H9 (cell line): ENCODE measurements at regions not wholly inside any gene's neighbourhood (a gene's known extent, or its start where the extent isn't known, plus 50 kb on each side); places are given as distances from the start of the nearest gene placed in this dataset.

Experiments
- DNase-seq: peaks from one replicate; pipeline ENCODE4 v3.0.0-alpha.2; 2017
- H2AFZ ChIP-seq: one replicate; pipeline ENCODE4 v1.6.1; 2013; ENCODE audit warnings: mild to moderate bottlenecking, low read length, control low read depth, moderate library complexity
- H2AK5ac ChIP-seq: 2 replicates; pipeline ENCODE4 v1.6.1; 2013; ENCODE audit warnings: low read length, control low read depth, mixed read lengths; ENCODE audit not compliant: insufficient read length
- H2BK120ac ChIP-seq: one replicate; pipeline ENCODE4 v1.6.1; 2013; ENCODE audit warnings: low read depth, mild to moderate bottlenecking, low read length, control low read depth, inconsistent platforms; ENCODE audit not compliant: poor library complexity, severe bottlenecking
- H2BK12ac ChIP-seq: 2 replicates; pipeline ENCODE4 v1.6.1; 2013; ENCODE audit warnings: low read length, control low read depth, mixed read lengths, low read depth; ENCODE audit not compliant: insufficient read length
- H2BK15ac ChIP-seq: 2 replicates; pipeline ENCODE4 v1.6.1; 2013; ENCODE audit warnings: low read depth, low read length, control low read depth
- H2BK20ac ChIP-seq: one replicate; pipeline ENCODE4 v1.6.1; 2013; ENCODE audit warnings: low read depth, mild to moderate bottlenecking, low read length, control low read depth, inconsistent platforms; ENCODE audit not compliant: poor library complexity, severe bottlenecking
- H2BK5ac ChIP-seq: 2 replicates; pipeline ENCODE4 v1.6.1; 2013; ENCODE audit warnings: low read length, control low read depth, mixed read lengths; ENCODE audit not compliant: insufficient read length
- H3K14ac ChIP-seq: 2 replicates; pipeline ENCODE4 v1.6.1; 2013; ENCODE audit warnings: low read length, control low read depth; ENCODE audit not compliant: insufficient read depth
- H3K18ac ChIP-seq: 2 replicates; pipeline ENCODE4 v1.6.1; 2013; ENCODE audit warnings: low read depth, mild to moderate bottlenecking, mixed read lengths, low read length, control low read depth; ENCODE audit not compliant: insufficient read length
- H3K23ac ChIP-seq: 2 replicates; pipeline ENCODE4 v1.6.1; 2013; ENCODE audit warnings: low read length, control low read depth, mixed read lengths, low read depth; ENCODE audit not compliant: insufficient read length
- H3K23me2 ChIP-seq: 2 replicates; pipeline ENCODE4 v1.6.1; 2013; ENCODE audit warnings: low read depth, mild to moderate bottlenecking, mixed read lengths, low read length, control low read depth; ENCODE audit not compliant: insufficient read length, poor library complexity, severe bottlenecking
- H3K27ac ChIP-seq: 2 replicates; pipeline ENCODE4 v1.5.1; 2013; ENCODE audit warnings: low read length, control low read depth, mixed read lengths, low read depth; ENCODE audit not compliant: insufficient read length
- H3K27me3 ChIP-seq: 2 replicates; pipeline ENCODE4 v1.6.1; 2013; ENCODE audit warnings: low read length, control low read depth, inconsistent platforms; ENCODE audit not compliant: insufficient read depth
- H3K4ac ChIP-seq: 2 replicates; pipeline ENCODE4 v1.6.1; 2013; ENCODE audit warnings: low read depth, mild to moderate bottlenecking, control low read depth, inconsistent platforms, low read length, moderate library complexity
- H3K4me1 ChIP-seq: 2 replicates; pipeline ENCODE4 v1.6.1; 2013; ENCODE audit warnings: low read length, control low read depth, inconsistent platforms; ENCODE audit not compliant: insufficient read depth
- H3K4me2 ChIP-seq: 2 replicates; pipeline ENCODE4 v1.6.1; 2013; ENCODE audit warnings: low read length, control low read depth, mixed read lengths; ENCODE audit not compliant: insufficient read length, insufficient read depth
- H3K56ac ChIP-seq: 2 replicates; pipeline ENCODE4 v1.6.1; 2013; ENCODE audit warnings: low read depth, mild to moderate bottlenecking, mixed read lengths, low read length, control low read depth; ENCODE audit not compliant: insufficient read length
- H3K79me1 ChIP-seq: 2 replicates; pipeline ENCODE4 v1.6.1; 2013; ENCODE audit warnings: low read depth, mild to moderate bottlenecking, moderate library complexity, low read length, control low read depth, inconsistent platforms; ENCODE audit not compliant: insufficient read depth, poor library complexity, severe bottlenecking
- H3K79me2 ChIP-seq: 2 replicates; pipeline ENCODE4 v1.6.1; 2013; ENCODE audit warnings: low read length, control low read depth, inconsistent platforms; ENCODE audit not compliant: insufficient read depth
- H3K9ac ChIP-seq: 2 replicates; pipeline ENCODE4 v1.6.1; 2013; ENCODE audit warnings: low read length, control low read depth, mixed read lengths; ENCODE audit not compliant: insufficient read length; ENCODE audit errors: extremely low read depth
- H3K9me3 ChIP-seq: one replicate; pipeline ENCODE4 v1.6.1; 2013; ENCODE audit warnings: low read depth, low read length, inconsistent platforms; ENCODE audit not compliant: control insufficient read depth
- H3T11ph ChIP-seq: one replicate; pipeline ENCODE4 v1.6.1; 2013; ENCODE audit warnings: mild to moderate bottlenecking, low read length, control low read depth, inconsistent platforms
- H4K20me1 ChIP-seq: one replicate; pipeline ENCODE4 v1.6.1; 2013; ENCODE audit not compliant: control insufficient read depth, insufficient read length, insufficient read depth
- H4K5ac ChIP-seq: 2 replicates; pipeline ENCODE4 v1.6.1; 2013; ENCODE audit warnings: low read depth, mild to moderate bottlenecking, mixed read lengths, low read length, control low read depth; ENCODE audit not compliant: insufficient read length
- H4K8ac ChIP-seq: replicated peaks from 2 replicates; pipeline ENCODE4 v1.6.1; 2013; ENCODE audit warnings: low read length, control low read depth, mixed read lengths, low read depth; ENCODE audit not compliant: insufficient read length
- H4K91ac ChIP-seq: 2 replicates; pipeline ENCODE4 v1.6.1; 2013; ENCODE audit warnings: low read depth, mild to moderate bottlenecking, moderate library complexity, mixed read lengths, low read length, control low read depth; ENCODE audit not compliant: insufficient read length
- H3K27ac Mint-ChIP-seq, 3 experiments: 2 replicates in 2 of 3; 3 replicates in 1 of 3; pipeline ENCODE4 v1.8.0; 2020 to 2021; ENCODE audit warnings: mixed read lengths in 3 of 3, mild to moderate bottlenecking in 1 of 3, moderate library complexity in 1 of 3
- H3K27me3 Mint-ChIP-seq: 2 replicates; pipeline ENCODE4 v1.8.0; 2021; ENCODE audit warnings: low read depth, mild to moderate bottlenecking, moderate library complexity, mixed read lengths
- H3K36me3 Mint-ChIP-seq, 3 experiments: 2 replicates in 2 of 3; 3 replicates in 1 of 3; pipeline ENCODE4 v1.8.0; 2020 to 2021; ENCODE audit warnings: low read depth in 3 of 3, mixed read lengths in 3 of 3; ENCODE audit not compliant: insufficient read depth in 1 of 3
- H3K4me1 Mint-ChIP-seq, 2 experiments: 2 replicates each; pipeline ENCODE4 v1.8.0; 2020; ENCODE audit warnings: mixed read lengths in 2 of 2
- H3K4me3 Mint-ChIP-seq, 2 experiments: 2 replicates in 1 of 2; 3 replicates in 1 of 2; pipeline ENCODE4 v1.8.0; 2020 to 2021; ENCODE audit warnings: mild to moderate bottlenecking in 2 of 2, mixed read lengths in 2 of 2, moderate library complexity in 1 of 2
- H3K9me3 Mint-ChIP-seq, 2 experiments: 2 replicates in 1 of 2; 3 replicates in 1 of 2; pipeline ENCODE4 v1.8.0; 2020; ENCODE audit warnings: mild to moderate bottlenecking in 2 of 2, mixed read lengths in 2 of 2, moderate library complexity in 1 of 2
- WGBS: extraction: QIAGEN DNeasy Blood & Tissue Kit; methylation state at CpG from one replicate; pipeline ENCODE4 v1.1.7; 2013; ENCODE audit warnings: missing lambda C conversion rate, low lambda C conversion rate, mixed read lengths; ENCODE audit not compliant: insufficient read length; ENCODE audit errors: extremely low coverage; 5-methylcytosine and 5-hydroxymethylcytosine counted together
- TF ChIP-seq, protein P1 (sequence below): fragments of 200-600 bp; sonication (generic); conservative IDR thresholded peaks from 3 replicates; pipeline ENCODE4 v1.8.0; 2021; ENCODE audit warnings: antibody characterized with exemption, mild to moderate bottlenecking

DNA sequence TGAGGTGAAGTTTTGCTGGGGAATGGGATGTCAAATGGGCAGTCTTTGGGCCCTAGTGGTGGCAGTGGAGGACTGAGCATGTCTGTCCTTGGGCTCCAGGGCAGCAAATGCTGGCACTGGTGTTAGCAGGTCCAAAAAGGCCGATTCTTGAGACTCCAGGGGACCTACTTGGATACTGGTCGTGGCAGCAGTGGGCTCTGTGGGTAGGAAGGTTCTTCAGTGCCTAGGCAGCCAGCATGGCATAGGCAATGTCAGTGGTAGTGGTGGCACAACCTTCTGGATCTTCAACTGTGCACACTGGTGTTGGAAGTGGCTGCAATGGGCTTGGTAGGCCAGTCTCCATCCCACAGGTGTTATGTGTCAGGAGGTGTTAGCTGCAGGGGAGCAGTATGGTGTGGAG, 334.7 kb upstream of the KITLG start:
- H4K20me1 ChIP-seq: no peaks in the 10 kb centered on the region
- H2BK12ac ChIP-seq: no peak overlapping the region
- no peak overlapping the region for H3K27ac Mint-ChIP-seq
- H3K4ac ChIP-seq: no peak overlapping the region
- H3K9me3 ChIP-seq: no peaks in the 10 kb centered on the region
- H3K9me3 Mint-ChIP-seq: peaks cover 10 to 16% of the 10 kb centered on the region in 2 experiments
- no peak overlapping the region for H3K4me3 Mint-ChIP-seq
- H3K4me1 ChIP-seq: no peaks in the 10 kb centered on the region
- H3K18ac ChIP-seq: no peak overlapping the region
- no peak overlapping the region for H3K56ac ChIP-seq
- H3K14ac ChIP-seq: no peak overlapping the region
- TF ChIP-seq, protein P1, sequence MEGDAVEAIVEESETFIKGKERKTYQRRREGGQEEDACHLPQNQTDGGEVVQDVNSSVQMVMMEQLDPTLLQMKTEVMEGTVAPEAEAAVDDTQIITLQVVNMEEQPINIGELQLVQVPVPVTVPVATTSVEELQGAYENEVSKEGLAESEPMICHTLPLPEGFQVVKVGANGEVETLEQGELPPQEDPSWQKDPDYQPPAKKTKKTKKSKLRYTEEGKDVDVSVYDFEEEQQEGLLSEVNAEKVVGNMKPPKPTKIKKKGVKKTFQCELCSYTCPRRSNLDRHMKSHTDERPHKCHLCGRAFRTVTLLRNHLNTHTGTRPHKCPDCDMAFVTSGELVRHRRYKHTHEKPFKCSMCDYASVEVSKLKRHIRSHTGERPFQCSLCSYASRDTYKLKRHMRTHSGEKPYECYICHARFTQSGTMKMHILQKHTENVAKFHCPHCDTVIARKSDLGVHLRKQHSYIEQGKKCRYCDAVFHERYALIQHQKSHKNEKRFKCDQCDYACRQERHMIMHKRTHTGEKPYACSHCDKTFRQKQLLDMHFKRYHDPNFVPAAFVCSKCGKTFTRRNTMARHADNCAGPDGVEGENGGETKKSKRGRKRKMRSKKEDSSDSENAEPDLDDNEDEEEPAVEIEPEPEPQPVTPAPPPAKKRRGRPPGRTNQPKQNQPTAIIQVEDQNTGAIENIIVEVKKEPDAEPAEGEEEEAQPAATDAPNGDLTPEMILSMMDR: no peak
- H3T11ph ChIP-seq: no peak overlapping the region
- H3K36me3 Mint-ChIP-seq: peaks cover 3 to 20% (median 5%) of the 10 kb centered on the region in 3 experiments; a peak in 4 of 7 replicates
- no peak overlapping the region for H3K9ac ChIP-seq
- H3K23ac ChIP-seq: no peak overlapping the region
- no CpG with 5 or more reads among the region's 2 CpGs for WGBS
- DNase-seq: no peak
- no peaks in the 10 kb centered on the region for H3K23me2 ChIP-seq
- H3K27ac ChIP-seq: no peak overlapping the region
- H4K8ac ChIP-seq: no peak overlapping the region
- no peaks in the 10 kb centered on the region for H3K27me3 ChIP-seq
- H2AFZ ChIP-seq: no peak overlapping the region
- no peak overlapping the region for H2BK120ac ChIP-seq
- H3K4me1 Mint-ChIP-seq: peaks cover 9% of the 10 kb centered on the region in 2 experiments
- no peaks in the 10 kb centered on the region for H3K79me1 ChIP-seq
- no peak overlapping the region for H4K91ac ChIP-seq
- no peak overlapping the region for H2AK5ac ChIP-seq
- H3K27me3 Mint-ChIP-seq: no peaks in the 10 kb centered on the region
- no peaks in the 10 kb centered on the region for H3K79me2 ChIP-seq
- no peak overlapping the region for H2BK5ac ChIP-seq
- no peak overlapping the region for H2BK20ac ChIP-seq
- H4K5ac ChIP-seq: no peak overlapping the region
- H2BK15ac ChIP-seq: no peak overlapping the region
- H3K4me2 ChIP-seq: no peak overlapping the region
